ENCODE measurements at regions not wholly inside any gene's neighbourhood (a gene's known extent, or its start where the extent isn't known, plus 50 kb on each side); places are given as distances from the start of the nearest gene placed in this dataset.

GRCh38 chr16:10242916-10243315 lies 60.7 kb upstream of the GRIN2A start:
- DNase-seq: peak in 2 of 3 donors; percentile 15 to 20
- H3K27ac ChIP-seq (ENCODE audit: low read depth in 1 of 2, low read length in 2 of 2): no peak overlapping the region
- no peak overlapping the region for H3K9ac ChIP-seq (ENCODE audit: insufficient read depth, low read length, poor library complexity, severe bottlenecking)
- H3K4me3 ChIP-seq (replicated peaks in 1 of 3; ENCODE audit: low read depth in 2 of 3, low read length in 3 of 3): no peak overlapping the region
- Mint-ChIP-seq H3K9me3 (peaks cover 0 to 2% (median 0%) of the 10 kb centered on the region in 7 donors), H3K36me3 (no peaks in the 10 kb centered on the region), H3K4me3 (no peak overlapping the region), H3K27me3 (ENCODE audit: low read depth in 3 of 3) (peaks cover 6 to 10% (median 7%) of the 10 kb centered on the region in 3 donors), H3K4me1 (peaks cover 18% of the 10 kb centered on the region), H3K27ac (no peak overlapping the region)
- intact Hi-C loops (cut with micrococcal nuclease): no loop called here
- H3K4me2 ChIP-seq (replicated peaks; ENCODE audit: extremely low read depth, low read length, poor library complexity, severe bottlenecking): no peak overlapping the region
- no peak for TF ChIP-seq CTCF (IDR thresholded peaks at IDR 0.05)
- no peak overlapping the region for H2AFZ ChIP-seq (ENCODE audit: insufficient read depth, low read depth, low read length, poor library complexity, severe bottlenecking)
- H3K27me3 ChIP-seq (ENCODE audit: control insufficient read depth in 2 of 2, insufficient read depth in 2 of 2, low read length in 2 of 2): no peaks in the 10 kb centered on the region
- H3K36me3 ChIP-seq (replicated peaks in 1 of 2; ENCODE audit: control insufficient read depth in 1 of 2, insufficient read depth in 2 of 2, low read length in 2 of 2): no peaks in the 10 kb centered on the region
- whole genome bisulfite sequencing (ENCODE audit: insufficient coverage): 40% methylated on average over 2 of the region's 6 CpGs
- peaks cover 9 to 10% of the 10 kb centered on the region in 2 donors for H3K4me1 ChIP-seq (ENCODE audit: control insufficient read depth in 1 of 2, insufficient read depth in 2 of 2, low read length in 2 of 2)
- no peaks in the 10 kb centered on the region for H3K79me2 ChIP-seq (ENCODE audit: insufficient read depth, low read length)
- H4K20me1 ChIP-seq (ENCODE audit: insufficient read depth, low read length): no peaks in the 10 kb centered on the region
- no peaks in the 10 kb centered on the region for H3K9me3 ChIP-seq (replicated peaks in 1 of 2; ENCODE audit: control insufficient read depth in 1 of 2, insufficient read depth in 1 of 2, low read length in 2 of 2)

GRCh38 chr16:10245002-10245401 lies 62.8 kb upstream of the GRIN2A start:
- Mint-ChIP-seq H3K27me3 (ENCODE audit: low read depth in 3 of 3) (peaks cover 6 to 9% (median 7%) of the 10 kb centered on the region in 3 donors), H3K4me1 (peaks cover 18% of the 10 kb centered on the region), H3K36me3 (no peaks in the 10 kb centered on the region), H3K4me3 (no peak overlapping the region), H3K9me3 (peaks cover 0 to 2% (median 0%) of the 10 kb centered on the region in 7 donors), H3K27ac (no peak overlapping the region)
- Histone ChIP-seq H3K4me2 (replicated peaks; ENCODE audit: extremely low read depth, low read length, poor library complexity, severe bottlenecking) (no peak overlapping the region), H2AFZ (ENCODE audit: insufficient read depth, low read depth, low read length, poor library complexity, severe bottlenecking) (no peak overlapping the region), H3K79me2 (ENCODE audit: insufficient read depth, low read length) (no peaks in the 10 kb centered on the region), H3K27me3 (ENCODE audit: control insufficient read depth in 2 of 2, insufficient read depth in 2 of 2, low read length in 2 of 2) (no peaks in the 10 kb centered on the region), H3K9ac (ENCODE audit: insufficient read depth, low read length, poor library complexity, severe bottlenecking) (no peak overlapping the region), H3K4me1 (ENCODE audit: control insufficient read depth in 1 of 2, insufficient read depth in 2 of 2, low read length in 2 of 2) (peaks cover 9 to 10% of the 10 kb centered on the region in 2 donors), H4K20me1 (ENCODE audit: insufficient read depth, low read length) (no peaks in the 10 kb centered on the region), H3K4me3 (replicated peaks in 1 of 3; ENCODE audit: low read depth in 2 of 3, low read length in 3 of 3) (no peak overlapping the region), H3K36me3 (replicated peaks in 1 of 2; ENCODE audit: control insufficient read depth in 1 of 2, insufficient read depth in 2 of 2, low read length in 2 of 2) (no peaks in the 10 kb centered on the region), H3K9me3 (replicated peaks in 1 of 2; ENCODE audit: control insufficient read depth in 1 of 2, insufficient read depth in 1 of 2, low read length in 2 of 2) (no peaks in the 10 kb centered on the region), H3K27ac (ENCODE audit: low read depth in 1 of 2, low read length in 2 of 2) (no peak overlapping the region)
- DNase-seq: no peak
- no peak for TF ChIP-seq CTCF (IDR thresholded peaks at IDR 0.05)
- WGBS (ENCODE audit: insufficient coverage): 89% methylated on average over 5 of the region's 10 CpGs
- intact Hi-C loops (cut with micrococcal nuclease): no loop called here

Measured in CD14-positive monocyte (primary cell).